ENCODE measurements at regions not wholly inside any gene's neighbourhood (a gene's known extent, or its start where the extent isn't known, plus 50 kb on each side); places are given as distances from the start of the nearest gene placed in this dataset.

- peaks cover 0 to 4% (median 0%) of the 10 kb centered on the region in 3 donors for H3K9me3 ChIP-seq (ENCODE audit: control insufficient read depth in 3 of 3, low read length in 3 of 3)
- H3K9ac ChIP-seq (ENCODE audit: low read depth in 1 of 3, low read length in 3 of 3), result no peak overlapping the region
- no peak overlapping the region for H3K4me3 ChIP-seq (ENCODE audit: low read length in 3 of 3)
- H3K36me3 ChIP-seq (ENCODE audit: control insufficient read depth in 3 of 3, insufficient read depth in 3 of 3, low read length in 3 of 3), result peaks cover 0 to 3% (median 0%) of the 10 kb centered on the region in 3 donors
- peaks cover 0 to 2% (median 0%) of the 10 kb centered on the region in 3 donors for H3K4me1 ChIP-seq (ENCODE audit: control insufficient read depth in 3 of 3, insufficient read depth in 3 of 3, low read length in 3 of 3)
- H3K27ac ChIP-seq (ENCODE audit: low read depth, low read length), result no peak overlapping the region
- no peaks in the 10 kb centered on the region for H3K27me3 ChIP-seq (ENCODE audit: control insufficient read depth in 3 of 3, insufficient read depth in 3 of 3, low read length in 3 of 3)
Measured at GRCh38 chr4:123705419-123705818, 308.8 kb downstream of the SPRY1 start.

DNA sequence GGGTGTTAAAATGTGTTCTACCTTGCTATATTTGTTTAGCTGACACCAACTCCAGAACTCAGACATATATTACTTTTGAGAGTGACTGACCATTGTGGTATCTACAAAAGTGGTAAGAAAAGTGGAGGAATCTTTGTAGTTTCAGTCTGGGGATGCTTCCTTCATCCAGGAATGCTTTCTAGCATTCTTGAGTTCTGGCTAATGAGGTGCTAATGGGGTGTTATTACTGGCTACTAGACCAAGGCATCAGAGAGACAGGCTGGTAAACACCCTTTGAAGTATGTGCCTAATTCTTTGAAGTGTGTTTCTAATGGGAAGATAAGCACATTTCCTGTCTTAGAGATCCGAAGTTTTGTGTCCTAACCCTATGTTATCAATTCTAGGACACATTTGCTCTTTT, 310.4 kb downstream of the SPRY1 start:
- H3K36me3 ChIP-seq (ENCODE audit: control insufficient read depth in 3 of 3, insufficient read depth in 3 of 3, low read length in 3 of 3), result peaks cover 0 to 3% (median 0%) of the 10 kb centered on the region in 3 donors
- H3K27me3 ChIP-seq (ENCODE audit: control insufficient read depth in 3 of 3, insufficient read depth in 3 of 3, low read length in 3 of 3), result no peaks in the 10 kb centered on the region
- peaks cover 0 to 4% (median 0%) of the 10 kb centered on the region in 3 donors for H3K9me3 ChIP-seq (ENCODE audit: control insufficient read depth in 3 of 3, low read length in 3 of 3)
- no peak overlapping the region for H3K4me3 ChIP-seq (ENCODE audit: low read length in 3 of 3)
- H3K9ac ChIP-seq (ENCODE audit: low read depth in 1 of 3, low read length in 3 of 3), result no peak overlapping the region
- no peak overlapping the region for H3K27ac ChIP-seq (ENCODE audit: low read depth, low read length)
- H3K4me1 ChIP-seq (ENCODE audit: control insufficient read depth in 3 of 3, insufficient read depth in 3 of 3, low read length in 3 of 3), result no peaks in the 10 kb centered on the region

- Histone ChIP-seq H3K4me1 (ENCODE audit: control insufficient read depth in 3 of 3, insufficient read depth in 3 of 3, low read length in 3 of 3) (no peaks in the 10 kb centered on the region), H3K27me3 (ENCODE audit: control insufficient read depth in 3 of 3, insufficient read depth in 3 of 3, low read length in 3 of 3) (no peaks in the 10 kb centered on the region), H3K27ac (ENCODE audit: low read depth, low read length) (no peak overlapping the region), H3K9me3 (ENCODE audit: control insufficient read depth in 3 of 3, low read length in 3 of 3) (peaks cover 0 to 4% (median 0%) of the 10 kb centered on the region in 3 donors), H3K9ac (ENCODE audit: low read depth in 1 of 3, low read length in 3 of 3) (no peak overlapping the region), H3K4me3 (ENCODE audit: low read length in 3 of 3) (no peak overlapping the region), H3K36me3 (ENCODE audit: control insufficient read depth in 3 of 3, insufficient read depth in 3 of 3, low read length in 3 of 3) (peaks cover 0 to 3% (median 0%) of the 10 kb centered on the region in 3 donors)
Measured at GRCh38 chr4:123708902-123709301, 312.3 kb downstream of the SPRY1 start.

DNA sequence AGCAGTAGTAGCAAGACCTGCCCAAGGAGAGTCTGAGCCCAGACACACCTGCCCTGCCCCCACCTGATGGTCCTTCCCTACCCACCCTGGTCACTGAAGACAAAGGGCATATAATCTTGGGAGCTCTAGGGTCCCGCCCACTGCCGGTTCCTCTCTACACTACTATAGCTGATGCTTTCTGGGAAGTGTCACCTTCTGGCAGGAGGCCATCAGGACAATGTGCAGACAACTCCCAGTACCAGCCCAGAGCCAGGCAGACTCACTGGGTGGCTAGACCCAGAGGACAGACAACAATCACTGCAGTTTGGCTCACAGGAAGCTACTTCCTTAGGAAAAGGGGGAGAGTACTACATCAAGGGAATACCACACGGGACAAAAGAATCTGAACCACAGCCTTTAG, 312.7 kb downstream of the SPRY1 start:
- Histone ChIP-seq H3K36me3 (ENCODE audit: control insufficient read depth in 3 of 3, insufficient read depth in 3 of 3, low read length in 3 of 3) (peaks cover 0 to 3% (median 0%) of the 10 kb centered on the region in 3 donors), H3K9ac (ENCODE audit: low read depth in 1 of 3, low read length in 3 of 3) (no peak overlapping the region), H3K4me1 (ENCODE audit: control insufficient read depth in 3 of 3, insufficient read depth in 3 of 3, low read length in 3 of 3) (no peaks in the 10 kb centered on the region), H3K4me3 (ENCODE audit: low read length in 3 of 3) (no peak overlapping the region), H3K27ac (ENCODE audit: low read depth, low read length) (no peak overlapping the region), H3K27me3 (ENCODE audit: control insufficient read depth in 3 of 3, insufficient read depth in 3 of 3, low read length in 3 of 3) (no peaks in the 10 kb centered on the region), H3K9me3 (ENCODE audit: control insufficient read depth in 3 of 3, low read length in 3 of 3) (peaks cover 0 to 4% (median 0%) of the 10 kb centered on the region in 3 donors)

GRCh38 chr4:123731035-123731434, 334.4 kb downstream of the SPRY1 start:
- Histone ChIP-seq H3K27ac (ENCODE audit: low read depth, low read length) (no peak overlapping the region), H3K36me3 (ENCODE audit: control insufficient read depth in 3 of 3, insufficient read depth in 3 of 3, low read length in 3 of 3) (no peaks in the 10 kb centered on the region), H3K9ac (ENCODE audit: low read depth in 1 of 3, low read length in 3 of 3) (no peak overlapping the region), H3K27me3 (ENCODE audit: control insufficient read depth in 3 of 3, insufficient read depth in 3 of 3, low read length in 3 of 3) (no peaks in the 10 kb centered on the region), H3K4me3 (ENCODE audit: low read length in 3 of 3) (no peak overlapping the region), H3K4me1 (ENCODE audit: control insufficient read depth in 3 of 3, insufficient read depth in 3 of 3, low read length in 3 of 3) (no peaks in the 10 kb centered on the region), H3K9me3 (ENCODE audit: control insufficient read depth in 3 of 3, low read length in 3 of 3) (no peaks in the 10 kb centered on the region)

- Histone ChIP-seq H3K4me1 (ENCODE audit: control insufficient read depth in 3 of 3, insufficient read depth in 3 of 3, low read length in 3 of 3) (no peaks in the 10 kb centered on the region), H3K27ac (ENCODE audit: low read depth, low read length) (no peak overlapping the region), H3K4me3 (ENCODE audit: low read length in 3 of 3) (no peak overlapping the region), H3K9ac (ENCODE audit: low read depth in 1 of 3, low read length in 3 of 3) (no peak overlapping the region), H3K27me3 (ENCODE audit: control insufficient read depth in 3 of 3, insufficient read depth in 3 of 3, low read length in 3 of 3) (no peaks in the 10 kb centered on the region), H3K36me3 (ENCODE audit: control insufficient read depth in 3 of 3, insufficient read depth in 3 of 3, low read length in 3 of 3) (no peaks in the 10 kb centered on the region), H3K9me3 (ENCODE audit: control insufficient read depth in 3 of 3, low read length in 3 of 3) (no peaks in the 10 kb centered on the region)
Measured at GRCh38 chr4:123737156-123737555, 340.6 kb downstream of the SPRY1 start.

DNA sequence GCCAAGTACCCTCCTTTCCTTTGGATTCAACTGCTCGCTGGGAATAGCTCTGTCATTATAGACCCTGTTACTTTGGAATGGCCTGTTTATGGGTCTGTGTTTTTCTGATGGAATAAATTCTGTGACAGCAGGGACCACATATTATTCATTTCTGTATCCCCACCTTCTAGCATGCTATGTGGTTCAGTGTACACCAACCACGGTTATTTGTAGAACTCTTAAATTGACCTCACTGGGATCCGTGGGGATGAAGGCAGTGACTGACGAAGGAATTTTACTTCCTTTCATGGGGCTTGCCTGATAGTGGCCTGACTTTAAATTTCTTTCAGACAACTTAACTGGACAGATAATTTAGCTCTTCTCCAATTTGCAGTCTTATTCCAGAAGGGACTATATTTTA, 343.2 kb downstream of the SPRY1 start:
- Histone ChIP-seq H3K4me1 (ENCODE audit: control insufficient read depth in 3 of 3, insufficient read depth in 3 of 3, low read length in 3 of 3) (peaks cover 0 to 4% (median 3%) of the 10 kb centered on the region in 3 donors), H3K36me3 (ENCODE audit: control insufficient read depth in 3 of 3, insufficient read depth in 3 of 3, low read length in 3 of 3) (no peaks in the 10 kb centered on the region), H3K4me3 (ENCODE audit: low read length in 3 of 3) (no peak overlapping the region), H3K9me3 (ENCODE audit: control insufficient read depth in 3 of 3, low read length in 3 of 3) (no peaks in the 10 kb centered on the region), H3K27ac (ENCODE audit: low read depth, low read length) (no peak overlapping the region), H3K27me3 (ENCODE audit: control insufficient read depth in 3 of 3, insufficient read depth in 3 of 3, low read length in 3 of 3) (no peaks in the 10 kb centered on the region), H3K9ac (ENCODE audit: low read depth in 1 of 3, low read length in 3 of 3) (no peak overlapping the region)

DNA sequence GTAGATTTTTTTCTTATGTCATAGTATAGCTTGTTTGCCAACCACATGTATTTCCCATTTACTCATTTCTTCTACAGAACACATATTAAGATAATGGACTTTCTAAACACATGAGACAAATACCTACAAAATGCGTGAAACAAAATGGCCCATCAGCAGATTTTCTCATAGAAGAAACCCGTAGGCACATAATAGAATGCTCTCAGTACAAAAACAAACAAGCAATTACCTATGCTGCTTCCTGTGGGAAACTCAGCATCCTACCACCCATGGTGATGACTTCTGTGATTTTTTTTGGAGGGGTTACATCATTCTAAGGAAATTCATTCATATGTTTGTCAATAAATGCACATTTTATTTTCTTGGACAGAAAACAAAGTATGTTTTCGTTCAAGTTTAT, 343.6 kb downstream of the SPRY1 start:
- Histone ChIP-seq H3K9me3 (ENCODE audit: control insufficient read depth in 3 of 3, low read length in 3 of 3) (no peaks in the 10 kb centered on the region), H3K9ac (ENCODE audit: low read depth in 1 of 3, low read length in 3 of 3) (no peak overlapping the region), H3K4me1 (ENCODE audit: control insufficient read depth in 3 of 3, insufficient read depth in 3 of 3, low read length in 3 of 3) (peaks cover 0 to 7% (median 7%) of the 10 kb centered on the region in 3 donors), H3K4me3 (ENCODE audit: low read length in 3 of 3) (no peak overlapping the region), H3K36me3 (ENCODE audit: control insufficient read depth in 3 of 3, insufficient read depth in 3 of 3, low read length in 3 of 3) (no peaks in the 10 kb centered on the region), H3K27ac (ENCODE audit: low read depth, low read length) (no peak overlapping the region), H3K27me3 (ENCODE audit: control insufficient read depth in 3 of 3, insufficient read depth in 3 of 3, low read length in 3 of 3) (no peaks in the 10 kb centered on the region)

GRCh38 chr4:123741906-123742305, 345.3 kb downstream of the SPRY1 start:
- Histone ChIP-seq H3K4me3 (ENCODE audit: low read length in 3 of 3) (no peak overlapping the region), H3K27me3 (ENCODE audit: control insufficient read depth in 3 of 3, insufficient read depth in 3 of 3, low read length in 3 of 3) (no peaks in the 10 kb centered on the region), H3K27ac (ENCODE audit: low read depth, low read length) (no peak overlapping the region), H3K9ac (ENCODE audit: low read depth in 1 of 3, low read length in 3 of 3) (no peak overlapping the region), H3K9me3 (ENCODE audit: control insufficient read depth in 3 of 3, low read length in 3 of 3) (no peaks in the 10 kb centered on the region), H3K4me1 (ENCODE audit: control insufficient read depth in 3 of 3, insufficient read depth in 3 of 3, low read length in 3 of 3) (peaks cover 0 to 10% (median 7%) of the 10 kb centered on the region in 3 donors), H3K36me3 (ENCODE audit: control insufficient read depth in 3 of 3, insufficient read depth in 3 of 3, low read length in 3 of 3) (no peaks in the 10 kb centered on the region)

DNA sequence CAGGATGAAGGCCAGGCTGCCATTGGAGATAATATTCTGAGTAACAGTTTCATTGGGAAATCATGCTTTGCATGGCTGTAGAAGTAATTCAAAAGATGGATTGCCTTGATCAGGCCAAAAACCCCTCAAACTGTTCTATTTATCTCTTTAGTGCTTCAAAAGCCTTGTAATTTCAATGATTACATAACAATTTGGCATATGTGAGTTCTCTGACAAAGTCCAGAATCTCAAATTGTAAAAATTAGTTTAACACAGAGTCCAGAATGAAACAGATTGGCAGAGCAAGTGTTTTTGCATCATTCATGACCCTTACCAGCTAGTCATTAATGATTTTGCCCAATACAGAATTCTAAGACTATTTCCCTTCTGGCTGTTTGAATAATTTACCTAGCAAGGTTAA, 347.3 kb downstream of the SPRY1 start:
- H3K4me3 ChIP-seq (ENCODE audit: low read length in 3 of 3), result no peak overlapping the region
- no peaks in the 10 kb centered on the region for H3K9me3 ChIP-seq (ENCODE audit: control insufficient read depth in 3 of 3, low read length in 3 of 3)
- H3K27ac ChIP-seq (ENCODE audit: low read depth, low read length), result no peak overlapping the region
- H3K4me1 ChIP-seq (ENCODE audit: control insufficient read depth in 3 of 3, insufficient read depth in 3 of 3, low read length in 3 of 3), result peaks cover 2 to 10% (median 7%) of the 10 kb centered on the region in 3 donors
- H3K27me3 ChIP-seq (ENCODE audit: control insufficient read depth in 3 of 3, insufficient read depth in 3 of 3, low read length in 3 of 3), result no peaks in the 10 kb centered on the region
- no peaks in the 10 kb centered on the region for H3K36me3 ChIP-seq (ENCODE audit: control insufficient read depth in 3 of 3, insufficient read depth in 3 of 3, low read length in 3 of 3)
- H3K9ac ChIP-seq (ENCODE audit: low read depth in 1 of 3, low read length in 3 of 3), result no peak overlapping the region

Data from skeletal muscle tissue (tissue), 3 donors.